CD14-positive monocyte (primary cell): ENCODE measurements at regions not wholly inside any gene's neighbourhood (a gene's known extent, or its start where the extent isn't known, plus 50 kb on each side); places are given as distances from the start of the nearest gene placed in this dataset.

Experiments
- DNase-seq, 3 donors: peaks; one replicate each; pipeline ENCODE4 v3.0.0-alpha.2; 2011 to 2022
- H2AFZ ChIP-seq: 2 replicates; pipeline ENCODE4 v1.6.0; 2012; ENCODE audit warnings: mild to moderate bottlenecking, low read depth, low read length, inconsistent platforms; ENCODE audit not compliant: insufficient read depth, poor library complexity, severe bottlenecking
- H3K27ac ChIP-seq, 2 donors: 1 replicate in 1 of 2; 2 replicates in 1 of 2; pipeline ENCODE4 v1.5.1; 2012 to 2013; ENCODE audit warnings: low read length in 2 of 2, control low read depth in 1 of 2, inconsistent platforms in 1 of 2, low read depth in 1 of 2, mild to moderate bottlenecking in 1 of 2
- H3K27me3 ChIP-seq, 2 donors: one replicate each; pipeline versions ENCODE4 v1.6.0 to v1.6.1; 2011 to 2013; ENCODE audit warnings: low read length in 2 of 2; ENCODE audit not compliant: control insufficient read depth in 2 of 2, insufficient read depth in 2 of 2
- H3K36me3 ChIP-seq, 2 donors: replicated peaks in 1 of 2; 1 replicate in 1 of 2; 2 replicates in 1 of 2; pipeline versions ENCODE4 v1.5.1 to v1.6.1; 2012 to 2013; ENCODE audit warnings: low read length in 2 of 2, control low read depth in 1 of 2, inconsistent platforms in 1 of 2, mild to moderate bottlenecking in 1 of 2; ENCODE audit not compliant: insufficient read depth in 2 of 2, control insufficient read depth in 1 of 2
- H3K4me1 ChIP-seq, 2 donors: 1 replicate in 1 of 2; 2 replicates in 1 of 2; pipeline versions ENCODE4 v1.5.1 to v1.6.1; 2012 to 2013; ENCODE audit warnings: low read length in 2 of 2, control low read depth in 1 of 2, inconsistent platforms in 1 of 2, mild to moderate bottlenecking in 1 of 2, moderate library complexity in 1 of 2; ENCODE audit not compliant: insufficient read depth in 2 of 2, control insufficient read depth in 1 of 2
- H3K4me2 ChIP-seq: replicated peaks from 2 replicates; pipeline ENCODE3; 2012; ENCODE audit warnings: low read length, moderate library complexity, mild to moderate bottlenecking; ENCODE audit not compliant: poor library complexity, severe bottlenecking; ENCODE audit errors: extremely low read depth
- H3K4me3 ChIP-seq, 3 experiments: fragments of 200-600 bp in 1 of 3; sonication (generic) in 1 of 3; replicated peaks in 1 of 3; 1 replicate in 2 of 3; 2 replicates in 1 of 3; pipeline ENCODE4 v1.5.1; 2011 to 2013; ENCODE audit warnings: low read length in 3 of 3, mild to moderate bottlenecking in 3 of 3, control low read depth in 2 of 3, low read depth in 2 of 3, inconsistent platforms in 1 of 3, moderate library complexity in 1 of 3
- H3K79me2 ChIP-seq: 2 replicates; pipeline ENCODE4 v1.6.0; 2012; ENCODE audit warnings: mild to moderate bottlenecking, control low read depth, inconsistent platforms, low read length, moderate library complexity; ENCODE audit not compliant: insufficient read depth
- H3K9ac ChIP-seq: 2 replicates; pipeline ENCODE4 v1.6.0; 2017; ENCODE audit warnings: low read length, mild to moderate bottlenecking; ENCODE audit not compliant: insufficient read depth, poor library complexity, severe bottlenecking
- H3K9me3 ChIP-seq, 2 donors: replicated peaks in 1 of 2; 1 replicate in 1 of 2; 2 replicates in 1 of 2; pipeline versions ENCODE4 v1.5.1 to v1.6.1; 2012 to 2013; ENCODE audit warnings: low read length in 2 of 2, control low read depth in 1 of 2; ENCODE audit not compliant: control insufficient read depth in 1 of 2, insufficient read depth in 1 of 2
- H4K20me1 ChIP-seq: 2 replicates; pipeline ENCODE4 v1.6.0; 2012; ENCODE audit warnings: mild to moderate bottlenecking, low read length, control low read depth, moderate library complexity; ENCODE audit not compliant: insufficient read depth
- H3K27ac Mint-ChIP-seq, 7 donors: one replicate each; pipeline ENCODE4 v1.8.0; 2020; ENCODE audit warnings: mild to moderate bottlenecking in 7 of 7, mixed read lengths in 7 of 7, moderate library complexity in 6 of 7, inconsistent platforms in 2 of 7
- H3K27me3 Mint-ChIP-seq, 3 donors: one replicate each; pipeline ENCODE4 v1.8.0; 2021 to 2022; ENCODE audit warnings: low read depth in 3 of 3, mild to moderate bottlenecking in 3 of 3, mixed read lengths in 3 of 3, moderate library complexity in 3 of 3, inconsistent platforms in 1 of 3
- H3K36me3 Mint-ChIP-seq, 2 donors: one replicate each; pipeline ENCODE4 v1.8.0; 2020; ENCODE audit warnings: mixed read lengths in 2 of 2, inconsistent platforms in 1 of 2, mild to moderate bottlenecking in 1 of 2
- H3K4me1 Mint-ChIP-seq: one replicate; pipeline ENCODE4 v1.8.0; 2020; ENCODE audit warnings: mild to moderate bottlenecking, mixed read lengths
- H3K4me3 Mint-ChIP-seq, 2 donors: one replicate each; pipeline ENCODE4 v1.8.0; 2020; ENCODE audit warnings: mild to moderate bottlenecking in 2 of 2, mixed read lengths in 2 of 2, moderate library complexity in 1 of 2
- H3K9me3 Mint-ChIP-seq, 7 donors: one replicate each; pipeline ENCODE4 v1.8.0; 2020 to 2022; ENCODE audit warnings: mixed read lengths in 7 of 7, mild to moderate bottlenecking in 6 of 7, moderate library complexity in 6 of 7, inconsistent platforms in 2 of 7
- CTCF ChIP-seq: fragments of 200-600 bp; IDR thresholded peaks from one replicate; pipeline ENCODE4 v1.8.0; 2022; ENCODE audit warnings: antibody characterized with exemption, mild to moderate bottlenecking
- WGBS: methylation state at CpG from one replicate; pipeline ENCODE4 v1.1.5; 2013; ENCODE audit warnings: missing lambda C conversion rate; ENCODE audit not compliant: insufficient coverage; 5-methylcytosine and 5-hydroxymethylcytosine counted together
- intact Hi-C, 2 donors: fragments of 100-400 bp; cut with micrococcal nuclease; formaldehyde crosslinking; loops; one replicate each; pipeline versions ENCODE4 v1.15.0 to v1.15.1; 2023

GRCh38 chr4:27463816-27464215, 603.2 kb downstream of the STIM2 start:
- Mint-ChIP-seq H3K4me3 (no peak overlapping the region), H3K4me1 (no peaks in the 10 kb centered on the region), H3K27me3 (no peaks in the 10 kb centered on the region), H3K36me3 (no peaks in the 10 kb centered on the region), H3K9me3 (peaks cover 0 to 13% (median 2%) of the 10 kb centered on the region in 7 donors), H3K27ac (no peak overlapping the region)
- Histone ChIP-seq H3K79me2 (no peaks in the 10 kb centered on the region), H3K27ac (no peak overlapping the region), H3K9me3 (no peaks in the 10 kb centered on the region), H3K4me2 (no peak overlapping the region), H3K9ac (no peak overlapping the region), H3K27me3 (no peaks in the 10 kb centered on the region), H2AFZ (no peak overlapping the region), H4K20me1 (no peaks in the 10 kb centered on the region), H3K4me1 (no peaks in the 10 kb centered on the region), H3K36me3 (no peaks in the 10 kb centered on the region), H3K4me3 (no peak overlapping the region)
- 95% methylated on average over 3 of the region's 3 CpGs for WGBS
- intact Hi-C loops, result no loop called here
- DNase-seq, result no peak
- TF ChIP-seq CTCF, result no peak

GRCh38 chr4:27467351-27467750, 606.7 kb downstream of the STIM2 start:
- no peaks in the 10 kb centered on the region for H3K36me3 ChIP-seq
- no peak overlapping the region for H3K4me2 ChIP-seq
- no peak overlapping the region for H3K4me3 ChIP-seq
- H4K20me1 ChIP-seq, result no peaks in the 10 kb centered on the region
- Mint-ChIP-seq H3K9me3 (peaks cover 0 to 10% (median 2%) of the 10 kb centered on the region in 7 donors), H3K27ac (no peak overlapping the region), H3K36me3 (no peaks in the 10 kb centered on the region), H3K4me1 (no peaks in the 10 kb centered on the region), H3K27me3 (no peaks in the 10 kb centered on the region), H3K4me3 (no peak overlapping the region)
- H3K27me3 ChIP-seq, result no peaks in the 10 kb centered on the region
- H3K9me3 ChIP-seq, result no peaks in the 10 kb centered on the region
- no peaks in the 10 kb centered on the region for H3K79me2 ChIP-seq
- DNase-seq, result no peak
- no peak for TF ChIP-seq CTCF
- no peak overlapping the region for H2AFZ ChIP-seq
- intact Hi-C loops, result no loop called here
- no peaks in the 10 kb centered on the region for H3K4me1 ChIP-seq
- H3K27ac ChIP-seq, result no peak overlapping the region
- H3K9ac ChIP-seq, result no peak overlapping the region
